Brain microvascular endothelial cell (primary cell): ENCODE measurements at regions not wholly inside any gene's neighbourhood (a gene's known extent, or its start where the extent isn't known, plus 50 kb on each side); places are given as distances from the start of the nearest gene placed in this dataset.

Source experiments
- DNase-seq: peaks from one replicate; pipeline ENCODE4 v3.0.0-alpha.2; 2020
- H3K27ac ChIP-seq: fragments of 250-450 bp; sonication (Bioruptor Pico); 2 replicates; pipeline ENCODE4 v1.5.1; 2020; ENCODE audit warnings: mild to moderate bottlenecking, moderate library complexity
- H3K27me3 ChIP-seq: fragments of 250-450 bp; sonication (Bioruptor Pico); replicated peaks from 2 replicates; pipeline ENCODE4 v1.5.1; 2020; ENCODE audit warnings: mild to moderate bottlenecking
- H3K36me3 ChIP-seq: fragments of 250-450 bp; sonication (Bioruptor Pico); replicated peaks from 2 replicates; pipeline ENCODE4 v1.5.1; 2020; ENCODE audit warnings: mild to moderate bottlenecking
- H3K4me3 ChIP-seq: 2 replicates; pipeline ENCODE4 v1.5.1; 2011; ENCODE audit warnings: low read depth, mild to moderate bottlenecking, control low read depth, low read length, moderate library complexity
- CTCF ChIP-seq: IDR thresholded peaks from 2 replicates; pipeline ENCODE4 v1.5.1; 2011; ENCODE audit warnings: low read depth, mild to moderate bottlenecking, moderate library complexity, low read length, control low read depth, inconsistent platforms; ENCODE audit errors: missing control alignments
- in situ Hi-C: cut with HindIII; loops from 2 replicates; pipeline ENCODE4 v1.10.0; 2017; ENCODE audit warnings: low sequenced_read_pairs, low pct_ligation_motif_present

GRCh38 chr14:73773441-73774240 lies 59.5 kb upstream of the PNMA1 start:
- Histone ChIP-seq H3K27ac (no peak overlapping the region), H3K36me3 (no peaks in the 10 kb centered on the region), H3K4me3 (no peak overlapping the region), H3K27me3 (no peaks in the 10 kb centered on the region)
- no peak for TF ChIP-seq CTCF
- in situ Hi-C loops: no loop called here
- DNase-seq: no peak

GRCh38 chr14:73771848-73772638 lies 57.9 kb upstream of the PNMA1 start:
- no peak overlapping the region for H3K4me3 ChIP-seq
- H3K36me3 ChIP-seq: no peaks in the 10 kb centered on the region
- H3K27me3 ChIP-seq: no peaks in the 10 kb centered on the region
- DNase-seq: peak; percentile 73
- peak overlapping the region; percentile 28 for H3K27ac ChIP-seq
- peak; percentile 2 for TF ChIP-seq CTCF
- in situ Hi-C loops: no loop called here

GRCh38 chr14:73770977-73771847 lies 57.0 kb upstream of the PNMA1 start:
- peak overlapping the region; percentile 28 for H3K27ac ChIP-seq
- no peaks in the 10 kb centered on the region for H3K27me3 ChIP-seq
- DNase-seq: no peak
- no peak overlapping the region for H3K4me3 ChIP-seq
- in situ Hi-C loops: no loop called here
- no peak for TF ChIP-seq CTCF
- H3K36me3 ChIP-seq: no peaks in the 10 kb centered on the region

GRCh38 chr14:73768107-73768506 lies 53.9 kb upstream of the PNMA1 start:
- in situ Hi-C loops: no loop called here
- no peak for DNase-seq
- TF ChIP-seq CTCF: no peak
- H3K27ac ChIP-seq: no peak overlapping the region
- H3K4me3 ChIP-seq: no peak overlapping the region
- no peaks in the 10 kb centered on the region for H3K36me3 ChIP-seq
- no peaks in the 10 kb centered on the region for H3K27me3 ChIP-seq

GRCh38 chr14:73764406-73765280 lies 50.5 kb upstream of the PNMA1 start:
- no peaks in the 10 kb centered on the region for H3K36me3 ChIP-seq
- no peak for TF ChIP-seq CTCF
- no peak overlapping the region for H3K4me3 ChIP-seq
- no peak overlapping the region for H3K27ac ChIP-seq
- in situ Hi-C loops: no loop called here
- no peak for DNase-seq
- H3K27me3 ChIP-seq: no peaks in the 10 kb centered on the region
